Endodermal cell (in vitro differentiated cells): ENCODE measurements at regions not wholly inside any gene's neighbourhood (a gene's known extent, or its start where the extent isn't known, plus 50 kb on each side); places are given as distances from the start of the nearest gene placed in this dataset.

ENCODE experiments used
- DNase-seq: peaks from one replicate; pipeline ENCODE4 v3.0.0-alpha.2; 2017
- H3K27ac ChIP-seq: 2 replicates; pipeline ENCODE4 v1.5.1; 2013; ENCODE audit warnings: mild to moderate bottlenecking, low read depth, low read length, moderate library complexity
- H3K27me3 ChIP-seq: 2 replicates; pipeline ENCODE4 v1.6.1; 2013; ENCODE audit warnings: mild to moderate bottlenecking, low read length, moderate library complexity; ENCODE audit not compliant: insufficient read depth, control insufficient read depth, poor library complexity, severe bottlenecking
- H3K36me3 ChIP-seq: 2 replicates; pipeline ENCODE4 v1.7.0; 2013; ENCODE audit warnings: mild to moderate bottlenecking, low read length, moderate library complexity; ENCODE audit not compliant: control insufficient read depth, insufficient read depth
- H3K4me1 ChIP-seq: one replicate; pipeline ENCODE4 v1.7.0; 2013; ENCODE audit warnings: low read length; ENCODE audit not compliant: control insufficient read depth, insufficient read depth
- H3K4me3 ChIP-seq: 2 replicates; pipeline ENCODE4 v1.5.1; 2013; ENCODE audit warnings: mild to moderate bottlenecking, low read length, moderate library complexity
- H3K9ac ChIP-seq: 2 replicates; pipeline ENCODE4 v1.6.1; 2013; ENCODE audit warnings: mild to moderate bottlenecking, low read length, moderate library complexity; ENCODE audit not compliant: poor library complexity, severe bottlenecking; ENCODE audit errors: extremely low read depth
- H3K9me3 ChIP-seq: 2 replicates; pipeline ENCODE4 v1.6.1; 2013; ENCODE audit warnings: mild to moderate bottlenecking, low read length, moderate library complexity; ENCODE audit not compliant: control insufficient read depth
- H3K27ac Mint-ChIP-seq: 2 replicates; pipeline ENCODE4 v1.8.0; 2020; ENCODE audit warnings: mixed read lengths
- H3K27me3 Mint-ChIP-seq: 2 replicates; pipeline ENCODE4 v1.8.0; 2021; ENCODE audit warnings: mild to moderate bottlenecking, mixed read lengths; ENCODE audit not compliant: insufficient read depth
- H3K36me3 Mint-ChIP-seq: 2 replicates; pipeline ENCODE4 v1.8.0; 2020; ENCODE audit warnings: low read depth, mixed read lengths
- H3K4me1 Mint-ChIP-seq: 2 replicates; pipeline ENCODE4 v1.8.0; 2020; ENCODE audit warnings: mixed read lengths
- H3K4me3 Mint-ChIP-seq: 2 replicates; pipeline ENCODE4 v1.8.0; 2020; ENCODE audit warnings: mild to moderate bottlenecking, moderate library complexity, mixed read lengths
- H3K9me3 Mint-ChIP-seq: 2 replicates; pipeline ENCODE4 v1.8.0; 2020; ENCODE audit warnings: mild to moderate bottlenecking, mixed read lengths
- CTCF ChIP-seq: fragments of 200-600 bp; sonication (generic); conservative IDR thresholded peaks from 2 replicates; pipeline ENCODE4 v1.5.0; 2021; ENCODE audit warnings: antibody characterized with exemption, mild to moderate bottlenecking
- WGBS, 2 experiments: methylation state at CpG; one replicate each; pipeline versions ENCODE4 v1.1.5 to v1.1.7; 2013; ENCODE audit warnings: missing lambda C conversion rate in 2 of 2, mixed read lengths in 1 of 2; ENCODE audit not compliant: insufficient coverage in 1 of 2, insufficient read length in 1 of 2; 5-methylcytosine and 5-hydroxymethylcytosine counted together

GRCh38 chr2:54401554-54401953 is 54.6 kb upstream of the SPTBN1 start:
- Histone ChIP-seq H3K27me3 (no peaks in the 10 kb centered on the region), H3K9ac (no peak overlapping the region), H3K4me1 (no peaks in the 10 kb centered on the region), H3K4me3 (no peak overlapping the region), H3K36me3 (no peaks in the 10 kb centered on the region), H3K9me3 (no peaks in the 10 kb centered on the region), H3K27ac (no peak overlapping the region)
- no peaks in the 10 kb centered on the region for H3K27me3 Mint-ChIP-seq
- no peak for TF ChIP-seq CTCF
- peaks cover 18% of the 10 kb centered on the region for H3K4me1 Mint-ChIP-seq
- H3K4me3 Mint-ChIP-seq, result no peak overlapping the region
- no peaks in the 10 kb centered on the region for H3K36me3 Mint-ChIP-seq
- no peaks in the 10 kb centered on the region for H3K9me3 Mint-ChIP-seq
- DNase-seq, result no peak
- H3K27ac Mint-ChIP-seq, result no peak overlapping the region

- Histone ChIP-seq H3K4me3 (no peak overlapping the region), H3K4me1 (no peaks in the 10 kb centered on the region), H3K27me3 (no peaks in the 10 kb centered on the region), H3K36me3 (no peaks in the 10 kb centered on the region), H3K9ac (no peak overlapping the region), H3K9me3 (no peaks in the 10 kb centered on the region), H3K27ac (no peak overlapping the region)
- H3K36me3 Mint-ChIP-seq, result no peaks in the 10 kb centered on the region
- no peaks in the 10 kb centered on the region for H3K27me3 Mint-ChIP-seq
- no peak for TF ChIP-seq CTCF
- H3K9me3 Mint-ChIP-seq, result no peaks in the 10 kb centered on the region
- peak; percentile 75 for DNase-seq
- H3K4me1 Mint-ChIP-seq, result peaks cover 22% of the 10 kb centered on the region
- H3K27ac Mint-ChIP-seq, result no peak overlapping the region
- WGBS, 2 experiments, result 90% methylated on average over 5 of the region's 5 CpGs; no CpG with 5 or more reads in 1 of the 2 experiments
- no peak overlapping the region for H3K4me3 Mint-ChIP-seq
These were observed 53.8 kb upstream of the SPTBN1 start for GRCh38 chr2:54402350-54402749.

- WGBS, 2 experiments, result 94 to 100% methylated on average over 1 to 2 of the region's 5 CpGs
- H3K27ac Mint-ChIP-seq, result no peak overlapping the region
- no peak for TF ChIP-seq CTCF
- peaks cover 31% of the 10 kb centered on the region for H3K4me1 Mint-ChIP-seq
- Histone ChIP-seq H3K9ac (no peak overlapping the region), H3K27me3 (no peaks in the 10 kb centered on the region), H3K4me3 (no peak overlapping the region), H3K9me3 (no peaks in the 10 kb centered on the region), H3K36me3 (no peaks in the 10 kb centered on the region), H3K4me1 (no peaks in the 10 kb centered on the region), H3K27ac (no peak overlapping the region)
- no peaks in the 10 kb centered on the region for H3K36me3 Mint-ChIP-seq
- H3K9me3 Mint-ChIP-seq, result no peaks in the 10 kb centered on the region
- H3K4me3 Mint-ChIP-seq, result no peak overlapping the region
- DNase-seq, result no peak
- H3K27me3 Mint-ChIP-seq, result no peaks in the 10 kb centered on the region
These were observed 52.5 kb upstream of the SPTBN1 start for GRCh38 chr2:54403512-54404238.
